WTC11 (cell line): ENCODE measurements at regions not wholly inside any gene's neighbourhood (a gene's known extent, or its start where the extent isn't known, plus 50 kb on each side); places are given as distances from the start of the nearest gene placed in this dataset.
"Not testable (repeated sequence)": the region's sequence is repeated elsewhere in the genome, so short reads cannot be mapped to it uniquely, and the experiment has no call there.

Experiments
- ATAC-seq: fragments of 200-7000 bp; cut with Tn5 transposase; 2 replicates; pipeline ENCODE4 v1.10.0; 2021; ENCODE audit warnings: mild to moderate bottlenecking, moderate library complexity
- CTCF ChIA-PET: fragments of 300-600 bp; sonication (Branson Sonifier 250); formaldehyde crosslinking; loops from one replicate; lab custom pipeline; 2021; ENCODE audit warnings: antibody characterized with exemption; lab: Charles Lee
- POLR2A ChIA-PET: fragments of 350-600 bp; sonication (Branson Sonifier 250); formaldehyde crosslinking; loops from one replicate; lab custom pipeline; 2021; ENCODE audit warnings: antibody characterized with exemption; lab: Charles Lee
- DNase-seq: peaks from one replicate; pipeline ENCODE4 v3.0.0; 2021; ENCODE audit warnings: low spot score
- H3K27ac Mint-ChIP-seq: 2 replicates; pipeline ENCODE4 v1.8.0; 2021; ENCODE audit warnings: mixed read lengths
- H3K27me3 Mint-ChIP-seq: 2 replicates; pipeline ENCODE4 v1.8.0; 2021; ENCODE audit warnings: low read depth, mild to moderate bottlenecking, moderate library complexity, mixed read lengths
- H3K36me3 Mint-ChIP-seq: 2 replicates; pipeline ENCODE4 v1.8.0; 2021; ENCODE audit warnings: mixed read lengths
- H3K4me1 Mint-ChIP-seq: 2 replicates; pipeline ENCODE4 v1.8.0; 2022; ENCODE audit warnings: mixed read lengths
- H3K4me3 Mint-ChIP-seq: 2 replicates; pipeline ENCODE4 v1.8.0; 2021; ENCODE audit warnings: mild to moderate bottlenecking, moderate library complexity, mixed read lengths
- H3K9me3 Mint-ChIP-seq: 2 replicates; pipeline ENCODE4 v1.8.0; 2021; ENCODE audit warnings: mixed read lengths
- FOXJ3 ChIP-seq: sonication (generic); formaldehyde crosslinking; IDR thresholded peaks from 2 replicates; pipeline ENCODE4 v1.9.0; 2021; ENCODE audit warnings: missing genetic modification reagents, mild to moderate bottlenecking, borderline replicate concordance
- JUN ChIP-seq: sonication (generic); formaldehyde crosslinking; IDR thresholded peaks from 2 replicates; pipeline ENCODE4 v1.8.0; 2023; ENCODE audit warnings: mild to moderate bottlenecking, missing genetic modification reagents
- MYBL2 ChIP-seq: sonication (generic); formaldehyde crosslinking; IDR thresholded peaks from 2 replicates; pipeline ENCODE4 v1.8.1; 2023; ENCODE audit warnings: mild to moderate bottlenecking, moderate library complexity, missing genetic modification reagents
- NFATC4 ChIP-seq: fragments of 250-450 bp; sonication (Bioruptor Pico); IDR thresholded peaks from 2 replicates; pipeline ENCODE4 v1.9.0; 2021; ENCODE audit warnings: mild to moderate bottlenecking
- NFYB ChIP-seq: sonication (generic); formaldehyde crosslinking; conservative IDR thresholded peaks from 2 replicates; pipeline ENCODE4 v1.8.0; 2022; ENCODE audit warnings: low read depth, missing genetic modification reagents
- RELA ChIP-seq: sonication (generic); formaldehyde crosslinking; IDR thresholded peaks from 2 replicates; pipeline ENCODE4 v1.8.1; 2022; ENCODE audit warnings: missing genetic modification reagents, mild to moderate bottlenecking, borderline replicate concordance
- SOX15 ChIP-seq: fragments of 250-450 bp; sonication (Bioruptor Pico); IDR thresholded peaks from 2 replicates; pipeline ENCODE4 v1.9.0; 2021; ENCODE audit warnings: mild to moderate bottlenecking
- SP1 ChIP-seq: sonication (generic); formaldehyde crosslinking; conservative IDR thresholded peaks from 2 replicates; pipeline ENCODE4 v1.8.1; 2022; ENCODE audit warnings: missing genetic modification reagents
- TEAD4 ChIP-seq: sonication (generic); formaldehyde crosslinking; IDR thresholded peaks from 2 replicates; pipeline ENCODE4 v1.8.0; 2022; ENCODE audit warnings: mild to moderate bottlenecking, missing genetic modification reagents
- TP53 ChIP-seq: sonication (generic); formaldehyde crosslinking; IDR thresholded peaks from 2 replicates; pipeline ENCODE4 v1.8.1; 2023; ENCODE audit warnings: mild to moderate bottlenecking, missing genetic modification reagents
- ZNF416 ChIP-seq: fragments of 250-450 bp; sonication (Bioruptor Pico); IDR thresholded peaks from 2 replicates; pipeline ENCODE4 v1.9.0; 2021; ENCODE audit warnings: mild to moderate bottlenecking, inconsistent platforms
- TF ChIP-seq, protein P1 (sequence below): fragments of 250-450 bp; sonication (Bioruptor Pico); IDR thresholded peaks from 2 replicates; pipeline ENCODE4 v1.9.0; 2021; ENCODE audit warnings: moderate library complexity, mild to moderate bottlenecking, inconsistent platforms, borderline replicate concordance
- TF ChIP-seq, protein P2 (sequence below): sonication (generic); formaldehyde crosslinking; IDR thresholded peaks from 2 replicates; pipeline ENCODE4 v1.8.1; 2023; ENCODE audit warnings: mild to moderate bottlenecking, missing genetic modification reagents, moderate library complexity
- TF ChIP-seq, protein P3 (sequence below): sonication (generic); formaldehyde crosslinking; IDR thresholded peaks from 2 replicates; pipeline ENCODE4 v1.8.0; 2022; ENCODE audit warnings: mild to moderate bottlenecking, missing genetic modification reagents
- TF ChIP-seq, protein P4 (sequence below): fragments of 250-450 bp; sonication (Bioruptor Pico); conservative IDR thresholded peaks from 2 replicates; pipeline ENCODE4 v1.9.0; 2021; ENCODE audit warnings: mild to moderate bottlenecking
- TF ChIP-seq, protein P5 (sequence below): sonication (generic); formaldehyde crosslinking; conservative IDR thresholded peaks from 2 replicates; pipeline ENCODE4 v1.8.1; 2022; ENCODE audit warnings: mild to moderate bottlenecking, missing genetic modification reagents
- TF ChIP-seq, protein P6 (sequence below): sonication (generic); formaldehyde crosslinking; IDR thresholded peaks from 2 replicates; pipeline ENCODE4 v1.8.1; 2022; ENCODE audit warnings: missing genetic modification reagents, borderline replicate concordance
- TF ChIP-seq, protein P7 (sequence below): sonication (generic); formaldehyde crosslinking; IDR thresholded peaks from 2 replicates; pipeline ENCODE4 v1.8.0; 2022; ENCODE audit warnings: mild to moderate bottlenecking, missing genetic modification reagents

DNA sequence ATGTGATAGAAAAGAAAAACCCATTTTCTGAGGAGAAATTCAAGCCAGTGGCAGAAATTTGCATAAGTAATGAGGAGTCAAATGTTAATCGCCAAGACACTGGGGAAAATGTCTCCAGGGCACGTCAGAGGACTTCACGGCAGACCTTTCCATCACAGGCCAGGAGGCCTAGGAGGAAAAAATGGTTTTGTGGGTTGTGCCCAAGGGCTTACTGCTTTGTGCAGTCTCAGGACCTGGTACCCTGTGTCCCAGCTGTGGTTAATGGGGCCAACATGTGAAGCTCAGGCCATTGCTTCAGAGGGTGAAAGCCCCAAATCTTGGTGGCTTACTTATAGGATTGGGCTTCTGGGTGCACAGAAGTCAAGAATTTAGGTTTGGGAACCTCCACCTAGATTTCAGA is 54.8 kb upstream of the ADAMTS2 start:
- Mint-ChIP-seq H3K9me3 (peaks cover 76% of the 10 kb centered on the region), H3K27ac (no peak overlapping the region), H3K4me3 (no peak overlapping the region), H3K36me3 (peaks cover 40% of the 10 kb centered on the region), H3K27me3 (peaks cover 16% of the 10 kb centered on the region), H3K4me1 (no peaks in the 10 kb centered on the region)
- CTCF ChIA-PET, result no interaction called here
- POLR2A ChIA-PET, result no interaction called here
- no peak for TF ChIP-seq SOX15
- TF ChIP-seq NFATC4 (CRISPR knock-in tag), result no peak
- TF ChIP-seq NFYB (CRISPR knock-in tag), result no peak
- TF ChIP-seq JUN (CRISPR knock-in tag), result no peak
- TF ChIP-seq TP53, result no peak
- TF ChIP-seq FOXJ3 (CRISPR knock-in tag), result no peak
- TF ChIP-seq, protein P1, sequence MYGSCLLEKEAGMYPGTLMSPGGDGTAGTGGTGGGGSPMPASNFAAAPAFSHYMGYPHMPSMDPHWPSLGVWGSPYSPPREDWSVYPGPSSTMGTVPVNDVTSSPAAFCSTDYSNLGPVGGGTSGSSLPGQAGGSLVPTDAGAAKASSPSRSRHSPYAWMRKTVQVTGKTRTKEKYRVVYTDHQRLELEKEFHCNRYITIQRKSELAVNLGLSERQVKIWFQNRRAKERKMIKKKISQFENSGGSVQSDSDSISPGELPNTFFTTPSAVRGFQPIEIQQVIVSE, result no peak
- TF ChIP-seq, protein P2, sequence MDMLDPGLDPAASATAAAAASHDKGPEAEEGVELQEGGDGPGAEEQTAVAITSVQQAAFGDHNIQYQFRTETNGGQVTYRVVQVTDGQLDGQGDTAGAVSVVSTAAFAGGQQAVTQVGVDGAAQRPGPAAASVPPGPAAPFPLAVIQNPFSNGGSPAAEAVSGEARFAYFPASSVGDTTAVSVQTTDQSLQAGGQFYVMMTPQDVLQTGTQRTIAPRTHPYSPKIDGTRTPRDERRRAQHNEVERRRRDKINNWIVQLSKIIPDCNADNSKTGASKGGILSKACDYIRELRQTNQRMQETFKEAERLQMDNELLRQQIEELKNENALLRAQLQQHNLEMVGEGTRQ, result no peak
- TF ChIP-seq RELA (CRISPR knock-in tag), result no peak
- TF ChIP-seq, protein P3, sequence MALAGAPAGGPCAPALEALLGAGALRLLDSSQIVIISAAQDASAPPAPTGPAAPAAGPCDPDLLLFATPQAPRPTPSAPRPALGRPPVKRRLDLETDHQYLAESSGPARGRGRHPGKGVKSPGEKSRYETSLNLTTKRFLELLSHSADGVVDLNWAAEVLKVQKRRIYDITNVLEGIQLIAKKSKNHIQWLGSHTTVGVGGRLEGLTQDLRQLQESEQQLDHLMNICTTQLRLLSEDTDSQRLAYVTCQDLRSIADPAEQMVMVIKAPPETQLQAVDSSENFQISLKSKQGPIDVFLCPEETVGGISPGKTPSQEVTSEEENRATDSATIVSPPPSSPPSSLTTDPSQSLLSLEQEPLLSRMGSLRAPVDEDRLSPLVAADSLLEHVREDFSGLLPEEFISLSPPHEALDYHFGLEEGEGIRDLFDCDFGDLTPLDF (CRISPR knock-in tag), result no peak
- TF ChIP-seq, protein P4, sequence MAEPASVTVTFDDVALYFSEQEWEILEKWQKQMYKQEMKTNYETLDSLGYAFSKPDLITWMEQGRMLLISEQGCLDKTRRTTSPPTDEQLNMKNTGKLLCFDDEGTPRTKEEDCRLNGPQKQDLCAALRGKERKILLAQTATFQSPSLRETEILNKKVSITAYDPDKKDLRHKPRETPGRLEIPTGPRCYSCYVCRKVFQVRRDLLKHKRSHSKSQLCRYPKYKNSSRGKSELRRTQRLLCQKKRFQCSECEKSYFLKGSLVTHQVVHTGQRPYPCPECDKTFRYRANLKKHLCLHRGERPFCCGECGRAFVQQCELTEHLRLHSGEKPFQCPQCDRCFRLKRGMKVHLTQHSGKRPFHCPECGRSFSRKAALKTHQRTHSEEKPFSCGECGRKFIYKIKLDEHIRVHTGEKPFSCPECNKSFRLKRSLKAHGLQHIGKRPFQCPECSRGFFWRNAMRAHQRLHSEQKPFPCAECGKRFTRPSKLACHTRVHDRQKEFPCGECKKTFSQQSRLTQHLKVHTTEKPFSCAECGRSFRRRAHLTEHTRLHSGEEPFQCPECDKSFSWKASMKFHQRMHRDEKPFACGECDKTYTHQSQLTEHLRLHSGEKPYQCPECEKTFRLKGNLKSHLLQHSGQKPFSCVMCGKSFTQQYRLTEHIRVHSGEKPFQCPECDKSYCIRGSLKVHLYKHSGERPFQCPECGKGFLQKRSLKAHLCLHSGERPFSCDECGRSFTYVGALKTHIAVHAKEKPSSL (CRISPR knock-in tag), result no peak
- TF ChIP-seq MYBL2 (CRISPR knock-in tag), result no peak
- no peak for TF ChIP-seq ZNF416 (CRISPR knock-in tag)
- TF ChIP-seq, protein P5, sequence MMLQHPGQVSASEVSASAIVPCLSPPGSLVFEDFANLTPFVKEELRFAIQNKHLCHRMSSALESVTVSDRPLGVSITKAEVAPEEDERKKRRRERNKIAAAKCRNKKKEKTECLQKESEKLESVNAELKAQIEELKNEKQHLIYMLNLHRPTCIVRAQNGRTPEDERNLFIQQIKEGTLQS (CRISPR knock-in tag), result no peak
- TF ChIP-seq SP1, result no peak
- TF ChIP-seq, protein P6, sequence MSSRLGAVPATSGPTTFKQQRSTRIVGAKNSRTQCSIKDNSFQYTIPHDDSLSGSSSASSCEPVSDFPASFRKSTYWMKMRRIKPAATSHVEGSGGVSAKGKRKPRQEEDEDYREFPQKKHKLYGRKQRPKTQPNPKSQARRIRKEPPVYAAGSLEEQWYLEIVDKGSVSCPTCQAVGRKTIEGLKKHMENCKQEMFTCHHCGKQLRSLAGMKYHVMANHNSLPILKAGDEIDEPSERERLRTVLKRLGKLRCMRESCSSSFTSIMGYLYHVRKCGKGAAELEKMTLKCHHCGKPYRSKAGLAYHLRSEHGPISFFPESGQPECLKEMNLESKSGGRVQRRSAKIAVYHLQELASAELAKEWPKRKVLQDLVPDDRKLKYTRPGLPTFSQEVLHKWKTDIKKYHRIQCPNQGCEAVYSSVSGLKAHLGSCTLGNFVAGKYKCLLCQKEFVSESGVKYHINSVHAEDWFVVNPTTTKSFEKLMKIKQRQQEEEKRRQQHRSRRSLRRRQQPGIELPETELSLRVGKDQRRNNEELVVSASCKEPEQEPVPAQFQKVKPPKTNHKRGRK (CRISPR knock-in tag), result no peak
- no peak for ATAC-seq
- DNase-seq, result no peak

DNA sequence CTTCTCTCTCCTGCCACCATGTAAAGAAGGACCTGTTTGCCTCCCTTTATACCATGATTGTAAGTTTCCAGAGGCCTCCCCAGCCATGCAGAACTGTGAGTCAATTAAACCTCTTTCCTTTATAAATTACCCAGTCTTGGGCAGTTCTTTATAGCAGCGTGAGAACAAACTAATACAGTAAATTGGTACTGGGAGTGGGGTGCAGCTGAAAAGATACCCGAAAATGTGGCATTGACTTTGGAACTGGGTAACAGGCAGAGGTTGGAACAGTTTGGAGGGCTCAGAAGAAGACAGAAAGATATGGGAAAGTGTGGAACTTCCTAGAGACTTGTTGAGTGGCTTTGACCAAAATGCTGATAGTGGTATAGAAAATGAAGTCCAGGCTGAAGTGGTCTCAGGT is 54.1 kb upstream of the ADAMTS2 start:
- DNase-seq, CTCF ChIA-PET, H3K4me1 Mint-ChIP-seq, POLR2A ChIA-PET, ATAC-seq, H3K4me3 Mint-ChIP-seq, H3K27ac Mint-ChIP-seq: not testable (repeated sequence)
- H3K27me3 Mint-ChIP-seq, result peaks cover 16% of the 10 kb centered on the region
- peaks cover 80% of the 10 kb centered on the region for H3K9me3 Mint-ChIP-seq
- peaks cover 40% of the 10 kb centered on the region for H3K36me3 Mint-ChIP-seq

DNA sequence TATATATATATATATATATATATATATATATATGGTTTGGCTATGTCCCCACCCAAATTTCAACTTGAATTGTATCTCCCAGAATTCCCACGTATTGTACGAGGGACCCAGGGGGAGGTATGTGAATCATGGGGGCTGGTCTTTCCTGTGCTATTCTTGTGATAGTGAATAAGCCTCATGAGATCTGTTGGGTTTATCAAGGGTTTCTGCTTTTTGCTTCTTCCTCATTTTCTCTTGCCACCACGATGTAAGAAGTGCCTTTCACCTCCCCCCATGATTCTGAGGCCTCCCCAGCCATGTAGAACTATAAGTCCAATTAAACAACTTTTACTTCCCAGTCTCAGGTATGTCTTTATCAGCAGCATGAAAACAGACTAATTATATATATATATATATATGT is 52.3 kb upstream of the ADAMTS2 start:
- Mint-ChIP-seq H3K36me3 (peaks cover 52% of the 10 kb centered on the region), H3K4me1 (no peaks in the 10 kb centered on the region), H3K27me3 (peaks cover 16% of the 10 kb centered on the region), H3K27ac (no peak overlapping the region), H3K4me3 (no peak overlapping the region), H3K9me3 (peaks cover 89% of the 10 kb centered on the region)
- ChIA-PET POLR2A (no interaction called here), CTCF (no interaction called here)
- DNase-seq (no peak), ATAC-seq (no peak)
- TF ChIP-seq, protein P2, result no peak
- TF ChIP-seq, protein P7, sequence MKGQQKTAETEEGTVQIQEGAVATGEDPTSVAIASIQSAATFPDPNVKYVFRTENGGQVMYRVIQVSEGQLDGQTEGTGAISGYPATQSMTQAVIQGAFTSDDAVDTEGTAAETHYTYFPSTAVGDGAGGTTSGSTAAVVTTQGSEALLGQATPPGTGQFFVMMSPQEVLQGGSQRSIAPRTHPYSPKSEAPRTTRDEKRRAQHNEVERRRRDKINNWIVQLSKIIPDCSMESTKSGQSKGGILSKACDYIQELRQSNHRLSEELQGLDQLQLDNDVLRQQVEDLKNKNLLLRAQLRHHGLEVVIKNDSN (CRISPR knock-in tag), result no peak
- TF ChIP-seq TEAD4 (CRISPR knock-in tag), result no peak
